ENCODE measurements at regions not wholly inside any gene's neighbourhood (a gene's known extent, or its start where the extent isn't known, plus 50 kb on each side); places are given as distances from the start of the nearest gene placed in this dataset.
"Not testable (repeated sequence)": the region's sequence is repeated elsewhere in the genome, so short reads cannot be mapped to it uniquely, and the experiment has no call there.

GRCh38 chr10:133019191-133019590 is 68.5 kb upstream of the ADGRA1 start:
- Histone ChIP-seq H3K27ac (ENCODE audit: low read length) (no peak overlapping the region), H3K27me3 (ENCODE audit: low read depth, low read length) (no peaks in the 10 kb centered on the region), H3K4me1 (ENCODE audit: control insufficient read depth in 1 of 2, insufficient read depth in 2 of 2, low read length in 2 of 2) (no peaks in the 10 kb centered on the region), H3K36me3 (ENCODE audit: control insufficient read depth in 1 of 2, insufficient read depth in 2 of 2, low read length in 2 of 2) (no peaks in the 10 kb centered on the region), H3K4me3 (ENCODE audit: low read depth in 1 of 2, low read length in 2 of 2) (no peak overlapping the region), H3K9me3 (ENCODE audit: control insufficient read depth in 1 of 2, low read length in 2 of 2) (no peaks in the 10 kb centered on the region)

GRCh38 chr10:133018491-133018890 is 69.2 kb upstream of the ADGRA1 start:
- Histone ChIP-seq H3K27me3 (ENCODE audit: low read depth, low read length) (no peaks in the 10 kb centered on the region), H3K4me1 (ENCODE audit: control insufficient read depth in 1 of 2, insufficient read depth in 2 of 2, low read length in 2 of 2) (no peaks in the 10 kb centered on the region), H3K9me3 (ENCODE audit: control insufficient read depth in 1 of 2, low read length in 2 of 2) (no peaks in the 10 kb centered on the region), H3K27ac (ENCODE audit: low read length) (no peak overlapping the region), H3K4me3 (ENCODE audit: low read depth in 1 of 2, low read length in 2 of 2) (no peak overlapping the region), H3K36me3 (ENCODE audit: control insufficient read depth in 1 of 2, insufficient read depth in 2 of 2, low read length in 2 of 2) (no peaks in the 10 kb centered on the region)

- Histone ChIP-seq H3K27me3 (ENCODE audit: low read depth, low read length) (no peaks in the 10 kb centered on the region), H3K36me3 (ENCODE audit: control insufficient read depth in 1 of 2, insufficient read depth in 2 of 2, low read length in 2 of 2) (no peaks in the 10 kb centered on the region), H3K9me3 (ENCODE audit: control insufficient read depth in 1 of 2, low read length in 2 of 2) (no peaks in the 10 kb centered on the region), H3K4me3 (ENCODE audit: low read depth in 1 of 2, low read length in 2 of 2) (no peak overlapping the region), H3K4me1 (ENCODE audit: control insufficient read depth in 1 of 2, insufficient read depth in 2 of 2, low read length in 2 of 2) (no peaks in the 10 kb centered on the region), H3K27ac (ENCODE audit: low read length) (no peak overlapping the region)
Measured at GRCh38 chr10:133017203-133017601, 70.5 kb upstream of the ADGRA1 start.

GRCh38 chr10:133016493-133017202 is 71.1 kb upstream of the ADGRA1 start:
- no peaks in the 10 kb centered on the region for H3K4me1 ChIP-seq (ENCODE audit: control insufficient read depth in 1 of 2, insufficient read depth in 2 of 2, low read length in 2 of 2)
- H3K27me3 ChIP-seq (ENCODE audit: low read depth, low read length) = no peaks in the 10 kb centered on the region
- H3K27ac ChIP-seq (ENCODE audit: low read length) = no peak overlapping the region
- H3K36me3 ChIP-seq (ENCODE audit: control insufficient read depth in 1 of 2, insufficient read depth in 2 of 2, low read length in 2 of 2) = no peaks in the 10 kb centered on the region
- H3K4me3 ChIP-seq (ENCODE audit: low read depth in 1 of 2, low read length in 2 of 2) = no peak overlapping the region
- H3K9me3 ChIP-seq (ENCODE audit: control insufficient read depth in 1 of 2, low read length in 2 of 2) = no peaks in the 10 kb centered on the region

- no peaks in the 10 kb centered on the region for H3K27me3 ChIP-seq (ENCODE audit: low read depth, low read length)
- no peak overlapping the region for H3K27ac ChIP-seq (ENCODE audit: low read length)
- H3K4me1 ChIP-seq (ENCODE audit: control insufficient read depth in 1 of 2, insufficient read depth in 2 of 2, low read length in 2 of 2) = no peaks in the 10 kb centered on the region
- H3K36me3 ChIP-seq (ENCODE audit: control insufficient read depth in 1 of 2, insufficient read depth in 2 of 2, low read length in 2 of 2) = no peaks in the 10 kb centered on the region
- H3K9me3 ChIP-seq (ENCODE audit: control insufficient read depth in 1 of 2, low read length in 2 of 2) = no peaks in the 10 kb centered on the region
- H3K4me3 ChIP-seq (ENCODE audit: low read depth in 1 of 2, low read length in 2 of 2) = no peak overlapping the region
Measured at GRCh38 chr10:133015816-133016462, 71.8 kb upstream of the ADGRA1 start.

GRCh38 chr10:133015321-133015720 is 72.4 kb upstream of the ADGRA1 start:
- H3K4me3 ChIP-seq (ENCODE audit: low read depth in 1 of 2, low read length in 2 of 2) = no peak overlapping the region
- no peaks in the 10 kb centered on the region for H3K4me1 ChIP-seq (ENCODE audit: control insufficient read depth in 1 of 2, insufficient read depth in 2 of 2, low read length in 2 of 2)
- H3K27me3 ChIP-seq (ENCODE audit: low read depth, low read length) = no peaks in the 10 kb centered on the region
- H3K27ac ChIP-seq (ENCODE audit: low read length) = no peak overlapping the region
- H3K36me3 ChIP-seq (ENCODE audit: control insufficient read depth in 1 of 2, insufficient read depth in 2 of 2, low read length in 2 of 2) = no peaks in the 10 kb centered on the region
- no peaks in the 10 kb centered on the region for H3K9me3 ChIP-seq (ENCODE audit: control insufficient read depth in 1 of 2, low read length in 2 of 2)

GRCh38 chr10:133014416-133015210 is 72.2 kb upstream of the CFAP46 start:
- H3K36me3 ChIP-seq (ENCODE audit: control insufficient read depth in 1 of 2, insufficient read depth in 2 of 2, low read length in 2 of 2) = no peaks in the 10 kb centered on the region
- H3K4me3 ChIP-seq (ENCODE audit: low read depth in 1 of 2, low read length in 2 of 2) = no peak overlapping the region
- no peaks in the 10 kb centered on the region for H3K27me3 ChIP-seq (ENCODE audit: low read depth, low read length)
- no peaks in the 10 kb centered on the region for H3K4me1 ChIP-seq (ENCODE audit: control insufficient read depth in 1 of 2, insufficient read depth in 2 of 2, low read length in 2 of 2)
- no peaks in the 10 kb centered on the region for H3K9me3 ChIP-seq (ENCODE audit: control insufficient read depth in 1 of 2, low read length in 2 of 2)
- H3K27ac ChIP-seq (ENCODE audit: low read length) = no peak overlapping the region

- Histone ChIP-seq H3K27ac (ENCODE audit: low read length) (no peak overlapping the region), H3K4me1 (ENCODE audit: control insufficient read depth in 1 of 2, insufficient read depth in 2 of 2, low read length in 2 of 2) (no peaks in the 10 kb centered on the region), H3K9me3 (ENCODE audit: control insufficient read depth in 1 of 2, low read length in 2 of 2) (no peaks in the 10 kb centered on the region), H3K36me3 (ENCODE audit: control insufficient read depth in 1 of 2, insufficient read depth in 2 of 2, low read length in 2 of 2) (no peaks in the 10 kb centered on the region), H3K4me3 (ENCODE audit: low read depth in 1 of 2, low read length in 2 of 2) (no peak overlapping the region), H3K27me3 (ENCODE audit: low read depth, low read length) (no peaks in the 10 kb centered on the region)
Measured at GRCh38 chr10:133013463-133013862, 71.1 kb upstream of the CFAP46 start.

GRCh38 chr10:133012573-133013359 is 70.4 kb upstream of the CFAP46 start:
- no peaks in the 10 kb centered on the region for H3K9me3 ChIP-seq (ENCODE audit: control insufficient read depth in 1 of 2, low read length in 2 of 2)
- H3K27ac ChIP-seq (ENCODE audit: low read length) = no peak overlapping the region
- no peak overlapping the region for H3K4me3 ChIP-seq (ENCODE audit: low read depth in 1 of 2, low read length in 2 of 2)
- no peaks in the 10 kb centered on the region for H3K4me1 ChIP-seq (ENCODE audit: control insufficient read depth in 1 of 2, insufficient read depth in 2 of 2, low read length in 2 of 2)
- H3K27me3 ChIP-seq (ENCODE audit: low read depth, low read length) = no peaks in the 10 kb centered on the region
- H3K36me3 ChIP-seq (ENCODE audit: control insufficient read depth in 1 of 2, insufficient read depth in 2 of 2, low read length in 2 of 2) = no peaks in the 10 kb centered on the region

GRCh38 chr10:133011882-133012281 is 69.5 kb upstream of the CFAP46 start:
- Histone ChIP-seq H3K4me3 (ENCODE audit: low read depth in 1 of 2, low read length in 2 of 2) (no peak overlapping the region), H3K9me3 (ENCODE audit: control insufficient read depth in 1 of 2, low read length in 2 of 2) (no peaks in the 10 kb centered on the region), H3K36me3 (ENCODE audit: control insufficient read depth in 1 of 2, insufficient read depth in 2 of 2, low read length in 2 of 2) (no peaks in the 10 kb centered on the region), H3K4me1 (ENCODE audit: control insufficient read depth in 1 of 2, insufficient read depth in 2 of 2, low read length in 2 of 2) (no peaks in the 10 kb centered on the region), H3K27ac (ENCODE audit: low read length) (no peak overlapping the region), H3K27me3 (ENCODE audit: low read depth, low read length) (no peaks in the 10 kb centered on the region)

GRCh38 chr10:133011393-133011792 is 69.0 kb upstream of the CFAP46 start:
- not testable (repeated sequence) for H3K36me3 ChIP-seq (ENCODE audit: control insufficient read depth in 1 of 2, insufficient read depth in 2 of 2, low read length in 2 of 2); H3K9me3 ChIP-seq (ENCODE audit: control insufficient read depth in 1 of 2, low read length in 2 of 2); H3K4me1 ChIP-seq (ENCODE audit: control insufficient read depth in 1 of 2, insufficient read depth in 2 of 2, low read length in 2 of 2); H3K27ac ChIP-seq (ENCODE audit: low read length); H3K4me3 ChIP-seq (ENCODE audit: low read depth in 1 of 2, low read length in 2 of 2); H3K27me3 ChIP-seq (ENCODE audit: low read depth, low read length)

Data from muscle layer of duodenum (tissue), 2 donors.